Upper lobe of left lung (tissue), 4 donors: ENCODE measurements at regions not wholly inside any gene's neighbourhood (a gene's known extent, or its start where the extent isn't known, plus 50 kb on each side); places are given as distances from the start of the nearest gene placed in this dataset.

Experiments
- CTCF ChIP-seq, 6 experiments: fragments of 450-650 bp in 4 of 6; fragments of 200-600 bp in 2 of 6; sonication (generic) in 2 of 6; IDR thresholded peaks; one replicate each; pipeline ENCODE4 v1.5.1; 2016 to 2019; ENCODE audit warnings: antibody characterized with exemption in 6 of 6
- POLR2A ChIP-seq, 4 donors: fragments of 450-650 bp; IDR thresholded peaks; one replicate each; pipeline ENCODE4 v1.5.1; 2016 to 2017; ENCODE audit warnings: antibody characterized with exemption in 4 of 4, mild to moderate bottlenecking in 2 of 4
- POLR2AphosphoS5 ChIP-seq, 2 donors: sonication (generic); formaldehyde crosslinking; IDR thresholded peaks; one replicate each; pipeline ENCODE4 v1.5.1; 2017; ENCODE audit warnings: antibody characterized with exemption in 2 of 2

GRCh38 chr12:7581046-7581445 lies 77.5 kb upstream of the CD163 start:
- no peak for TF ChIP-seq CTCF (IDR thresholded peaks at IDR 0.05)
- no peak for TF ChIP-seq POLR2A (IDR thresholded peaks at IDR 0.05)
- no peak for TF ChIP-seq POLR2AphosphoS5 (IDR thresholded peaks at IDR 0.05)
